ENCODE measurements at regions not wholly inside any gene's neighbourhood (a gene's known extent, or its start where the extent isn't known, plus 50 kb on each side); places are given as distances from the start of the nearest gene placed in this dataset.

GRCh38 chr1:20405893-20406604 lies 80.0 kb downstream of the CAMK2N1 start:
- intact Hi-C loops (cut with DNase I), result no loop called here
- DNase-seq (ENCODE audit: low spot score) (no peak), ATAC-seq (peak; percentile 17)

- intact Hi-C loops (cut with DNase I), result no loop called here
- ATAC-seq, result no peak
- DNase-seq (ENCODE audit: low spot score), result no peak
These were observed 80.8 kb downstream of the CAMK2N1 start for GRCh38 chr1:20405051-20405754.
